ENCODE measurements at regions not wholly inside any gene's neighbourhood (a gene's known extent, or its start where the extent isn't known, plus 50 kb on each side); places are given as distances from the start of the nearest gene placed in this dataset.

DNA sequence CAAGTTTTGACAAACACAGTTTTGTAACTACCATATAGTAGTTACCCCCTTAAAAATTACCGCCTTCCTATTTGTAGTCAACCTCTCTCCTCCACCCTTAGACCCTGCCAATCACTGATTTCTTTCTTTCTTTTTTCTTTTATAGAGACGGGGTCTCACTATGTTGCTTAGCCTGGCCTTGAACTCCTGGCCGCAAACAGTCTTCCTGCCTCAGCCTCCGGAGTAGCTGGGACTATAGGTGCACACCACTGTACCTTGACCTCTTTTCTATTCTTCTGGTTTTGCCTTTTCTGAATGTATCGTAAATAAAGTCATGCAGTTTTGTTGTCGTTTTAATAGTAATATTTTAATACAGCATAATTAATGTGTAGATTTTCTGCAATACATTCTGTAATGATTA, 460.3 kb downstream of the EPM2A start:
- intact Hi-C loops (cut with DNase I; ENCODE audit: low total_unique reads) = no loop called here
- WGBS, 2 donors = 48 to 55% methylated on average over 6 of the region's 6 CpGs
- DNase-seq = no peak
- Histone ChIP-seq H3K4me1 (peaks cover 3% of the 10 kb centered on the region), H3K36me3 (ENCODE audit: low read depth, missing control alignments) (no peaks in the 10 kb centered on the region), H3K27me3 (no peaks in the 10 kb centered on the region), H3K9me3 (no peaks in the 10 kb centered on the region), H3K27ac (no peak overlapping the region), H3K4me3 (no peak overlapping the region)
- TF ChIP-seq POLR2A (IDR thresholded peaks at IDR 0.05) (no peak), CTCF (IDR thresholded peaks at IDR 0.05) (no peak)

- 60 to 85% methylated on average over 1 of the region's 1 CpG for WGBS, 2 donors
- no peak for DNase-seq
- Histone ChIP-seq H3K27ac (no peak overlapping the region), H3K27me3 (no peaks in the 10 kb centered on the region), H3K4me3 (no peak overlapping the region), H3K36me3 (ENCODE audit: low read depth, missing control alignments) (no peaks in the 10 kb centered on the region), H3K4me1 (peaks cover 3% of the 10 kb centered on the region), H3K9me3 (no peaks in the 10 kb centered on the region)
- TF ChIP-seq CTCF (IDR thresholded peaks at IDR 0.05) (no peak), POLR2A (IDR thresholded peaks at IDR 0.05) (no peak)
- intact Hi-C loops (cut with DNase I; ENCODE audit: low total_unique reads) = no loop called here
Measured at GRCh38 chr6:145275787-145276186, 459.5 kb downstream of the EPM2A start.

DNA sequence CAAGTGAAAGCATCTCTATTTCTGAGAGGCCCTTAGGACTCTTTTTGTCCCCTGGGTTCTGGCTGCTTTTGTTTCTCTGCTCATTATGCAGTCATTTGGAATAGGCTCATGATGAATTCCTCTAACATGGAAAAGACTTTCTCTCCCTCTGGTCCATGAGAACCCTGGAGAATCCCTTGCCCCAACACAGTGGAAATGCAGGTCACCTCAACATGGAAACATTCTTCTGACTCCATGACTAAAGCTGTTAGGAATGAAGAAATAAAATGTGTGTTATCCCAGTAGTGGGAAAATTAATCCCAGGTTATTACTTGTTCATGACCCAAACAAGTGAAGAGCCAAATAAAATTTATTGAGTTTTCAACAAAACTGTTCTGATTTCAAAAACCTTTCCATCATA, 458.6 kb downstream of the EPM2A start:
- Histone ChIP-seq H3K4me3 (no peak overlapping the region), H3K27me3 (no peaks in the 10 kb centered on the region), H3K36me3 (ENCODE audit: low read depth, missing control alignments) (no peaks in the 10 kb centered on the region), H3K27ac (no peak overlapping the region), H3K4me1 (no peaks in the 10 kb centered on the region), H3K9me3 (no peaks in the 10 kb centered on the region)
- TF ChIP-seq CTCF (IDR thresholded peaks at IDR 0.05) (no peak), POLR2A (IDR thresholded peaks at IDR 0.05) (no peak)
- intact Hi-C loops (cut with DNase I; ENCODE audit: low total_unique reads) = no loop called here
- no peak for DNase-seq

DNA sequence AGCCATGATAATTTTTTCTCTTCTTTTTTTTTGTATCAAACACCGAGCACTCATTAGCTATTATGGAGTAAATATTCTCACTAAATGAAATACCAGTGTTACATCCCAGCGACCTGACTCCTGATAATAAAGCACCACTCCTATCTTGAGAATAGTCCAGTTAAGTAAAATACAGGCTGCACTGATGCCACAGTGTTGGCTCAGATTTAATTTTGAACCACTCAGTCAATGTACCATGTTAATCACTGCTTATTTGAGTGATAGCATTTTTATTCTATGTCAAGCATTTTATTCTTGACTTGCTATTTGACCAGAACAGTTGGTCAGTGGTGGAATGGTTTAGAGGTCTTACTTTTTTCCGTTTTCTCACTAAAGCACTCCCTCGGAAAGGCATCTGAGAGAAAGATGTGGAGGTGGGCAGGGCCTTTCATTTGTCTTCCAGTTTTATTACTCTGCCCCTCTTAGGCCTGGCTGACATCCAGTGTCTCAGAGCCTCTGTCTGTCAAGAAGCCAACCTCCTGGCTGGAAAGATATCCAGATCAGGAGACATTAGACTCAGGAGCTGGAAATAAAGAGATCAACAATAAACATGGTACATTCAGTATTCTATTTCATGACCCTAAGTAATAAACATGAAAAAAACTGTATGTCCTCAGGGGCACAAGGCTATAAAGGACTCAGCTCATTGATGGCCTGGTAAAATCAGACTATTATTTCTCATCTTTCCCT, 457.8 kb downstream of the EPM2A start:
- no peak overlapping the region for H3K27ac ChIP-seq
- no peaks in the 10 kb centered on the region for H3K27me3 ChIP-seq
- DNase-seq = no peak
- 86 to 89% methylated on average over 4 of the region's 4 CpGs for WGBS, 2 donors
- no peak for TF ChIP-seq POLR2A (IDR thresholded peaks at IDR 0.05)
- no peak for TF ChIP-seq CTCF (IDR thresholded peaks at IDR 0.05)
- H3K4me3 ChIP-seq = no peak overlapping the region
- H3K36me3 ChIP-seq (ENCODE audit: low read depth, missing control alignments) = no peaks in the 10 kb centered on the region
- no peaks in the 10 kb centered on the region for H3K4me1 ChIP-seq
- intact Hi-C loops (cut with DNase I; ENCODE audit: low total_unique reads) = no loop called here
- no peaks in the 10 kb centered on the region for H3K9me3 ChIP-seq

DNA sequence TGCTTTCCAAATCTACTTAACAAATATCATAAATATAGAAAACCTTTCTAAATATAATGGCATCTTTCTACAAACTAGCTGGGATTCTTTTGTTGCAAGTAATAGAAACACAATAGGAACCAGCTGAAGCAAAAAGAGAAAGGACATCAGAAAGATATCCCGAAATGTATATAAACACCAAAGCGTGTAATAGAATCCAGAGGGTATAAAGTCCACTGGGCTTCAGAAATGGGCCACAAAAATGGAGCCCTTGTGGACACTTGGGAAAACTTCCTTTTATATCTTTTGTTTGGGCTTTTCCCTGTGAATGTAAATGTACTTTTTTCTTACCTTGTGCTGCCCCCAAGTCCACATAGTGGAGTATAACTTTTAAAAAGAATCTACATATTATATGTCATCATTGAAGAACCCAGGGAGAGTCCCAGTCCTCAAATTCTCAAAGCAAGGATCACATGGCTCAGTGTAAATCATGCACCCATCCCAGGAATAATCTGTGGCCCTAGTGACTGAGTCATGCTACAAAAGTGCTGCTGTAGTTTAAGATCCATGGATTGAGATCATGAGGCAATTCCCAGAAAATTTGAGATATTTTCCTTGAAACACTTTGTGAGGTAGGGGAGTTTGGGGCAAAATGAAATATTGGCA, 457.0 kb downstream of the EPM2A start:
- 87 to 94% methylated on average over 2 of the region's 2 CpGs for WGBS, 2 donors
- H3K36me3 ChIP-seq (ENCODE audit: low read depth, missing control alignments) = no peaks in the 10 kb centered on the region
- DNase-seq = no peak

More for the DNA sequence above, 457.0 kb downstream of the EPM2A start:
- Histone ChIP-seq H3K27me3 (no peaks in the 10 kb centered on the region), H3K4me1 (no peaks in the 10 kb centered on the region), H3K4me3 (no peak overlapping the region), H3K9me3 (no peaks in the 10 kb centered on the region), H3K27ac (no peak overlapping the region)
- intact Hi-C loops (cut with DNase I; ENCODE audit: low total_unique reads) = no loop called here
- TF ChIP-seq CTCF (IDR thresholded peaks at IDR 0.05) (no peak), POLR2A (IDR thresholded peaks at IDR 0.05) (no peak)
